IPS-NIHi11 (cell line): ENCODE measurements at regions not wholly inside any gene's neighbourhood (a gene's known extent, or its start where the extent isn't known, plus 50 kb on each side); places are given as distances from the start of the nearest gene placed in this dataset.
A peak's percentile ranks its signal among the peaks of the same experiment; 100 is the strongest.

ENCODE experiments used
- DNase-seq: peaks from one replicate; pipeline ENCODE4 v3.0.0; 2012; ENCODE audit warnings: mixed read lengths, low spot score

DNA sequence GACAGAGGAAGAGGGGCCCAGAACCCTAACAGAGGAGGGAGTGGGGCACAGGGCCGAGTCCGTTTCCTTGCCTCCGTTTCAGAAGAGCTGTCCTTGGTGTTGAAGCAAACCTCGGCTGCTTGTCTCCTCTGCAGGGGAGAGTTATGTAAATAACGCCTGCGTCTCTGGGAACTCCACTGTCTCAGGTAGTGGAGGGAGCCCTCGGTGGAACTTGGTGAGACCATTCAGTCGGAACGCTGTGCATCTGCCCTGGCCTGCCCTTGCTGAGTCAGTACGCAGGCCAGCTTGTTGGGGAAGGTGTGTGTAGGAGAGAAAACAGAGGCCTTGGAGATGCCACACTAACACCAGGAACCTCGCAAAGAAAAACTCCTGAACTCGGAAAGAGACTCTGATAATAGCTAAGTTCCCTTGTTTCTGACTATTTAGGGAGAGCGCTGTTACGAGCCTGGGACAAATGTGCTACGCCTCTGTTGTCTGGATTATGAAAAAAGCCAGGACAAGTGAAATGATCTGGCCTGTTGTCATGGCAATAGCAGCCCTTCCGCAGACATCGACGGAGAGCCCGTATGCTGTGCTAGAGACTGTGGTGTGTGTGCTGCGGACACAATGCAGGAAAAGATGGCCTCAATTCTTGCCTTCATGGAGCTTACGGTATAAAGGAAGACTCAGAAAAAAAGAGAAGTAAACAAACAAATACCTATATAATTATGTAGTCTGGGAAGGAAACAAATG lies 94.6 kb upstream of the AKT3 start:
- DNase-seq, result peak; percentile 76

DNA sequence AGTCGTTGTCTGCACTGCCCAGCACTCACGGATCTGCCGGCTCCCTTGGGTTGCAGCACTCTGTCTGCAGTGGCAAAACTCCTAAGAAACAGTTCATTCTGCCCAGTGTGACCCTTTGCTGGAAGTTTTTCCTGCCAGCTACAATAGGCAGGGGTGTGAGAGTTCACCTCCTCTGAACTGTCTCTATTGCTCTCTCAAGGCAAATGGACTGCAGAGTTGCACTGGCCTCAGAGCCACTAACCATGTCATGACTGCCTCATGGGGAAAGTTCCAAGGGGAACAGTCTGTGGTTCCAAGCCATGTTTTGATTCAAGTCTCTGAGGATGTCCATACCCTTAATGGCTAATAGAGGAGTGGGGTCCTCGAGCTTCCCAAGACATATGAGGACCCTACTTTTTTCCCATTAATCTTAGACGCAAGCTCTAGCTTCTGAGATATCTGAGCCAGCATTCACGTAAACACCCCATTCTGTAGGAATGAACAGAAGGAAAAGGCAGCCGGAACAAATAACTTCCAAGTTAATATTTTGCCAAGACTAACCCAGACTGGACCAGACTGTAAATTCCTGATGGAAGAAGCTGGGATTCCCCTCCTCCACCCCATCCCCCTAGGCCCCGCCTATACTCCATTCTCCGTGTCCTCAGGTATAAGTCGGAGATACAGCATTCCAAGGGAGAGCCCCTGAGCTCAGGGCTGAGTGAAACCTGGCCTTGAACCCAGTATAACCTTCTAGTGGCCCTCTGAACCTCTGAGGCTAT lies 93.8 kb upstream of the AKT3 start:
- no peak for DNase-seq

DNA sequence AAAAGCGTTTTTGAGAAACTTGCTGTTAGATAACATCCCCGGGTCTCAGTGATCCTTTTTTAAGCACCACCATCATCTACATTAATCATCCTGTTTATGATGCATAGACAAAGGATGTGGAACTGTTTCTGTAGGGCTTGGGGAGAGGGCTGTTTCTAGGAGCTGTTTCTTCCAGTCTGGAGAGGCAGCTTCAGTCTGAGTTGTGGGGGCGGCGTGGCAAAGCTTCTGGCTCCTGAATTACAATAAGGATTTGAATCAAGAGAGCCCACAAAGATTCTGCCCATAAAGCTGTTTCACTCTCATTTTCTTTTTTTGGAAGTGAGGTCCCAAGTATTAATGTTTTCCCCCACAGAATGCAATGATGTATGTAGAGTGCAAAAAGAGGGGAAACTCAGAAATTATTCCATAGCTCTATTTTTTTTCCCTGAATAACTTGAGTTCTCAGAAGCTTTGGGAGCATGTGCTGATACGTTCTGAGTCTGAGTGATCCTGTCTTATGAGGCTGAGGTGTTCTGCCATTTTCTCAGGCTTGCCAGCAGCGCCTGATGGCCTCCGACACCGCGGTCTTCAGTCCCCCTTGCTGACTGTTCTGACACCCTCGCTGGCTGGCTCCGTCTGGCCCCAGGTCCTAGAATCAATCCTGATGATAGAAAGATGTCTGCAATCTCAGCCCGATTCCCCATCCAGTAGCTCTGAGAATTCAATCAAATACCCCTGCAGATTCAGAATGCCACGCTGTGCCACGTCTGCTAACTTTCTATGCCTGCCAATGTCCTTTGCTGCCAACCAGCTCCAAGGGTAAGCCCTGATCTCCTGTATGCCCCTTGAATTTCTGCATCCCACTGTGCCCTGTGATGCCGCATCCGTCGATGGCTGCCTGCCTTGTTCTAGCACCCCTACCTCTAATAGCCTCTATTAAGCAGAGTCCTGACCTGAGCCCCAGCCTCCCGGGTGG lies 92.4 kb upstream of the AKT3 start:
- DNase-seq, result no peak

DNA sequence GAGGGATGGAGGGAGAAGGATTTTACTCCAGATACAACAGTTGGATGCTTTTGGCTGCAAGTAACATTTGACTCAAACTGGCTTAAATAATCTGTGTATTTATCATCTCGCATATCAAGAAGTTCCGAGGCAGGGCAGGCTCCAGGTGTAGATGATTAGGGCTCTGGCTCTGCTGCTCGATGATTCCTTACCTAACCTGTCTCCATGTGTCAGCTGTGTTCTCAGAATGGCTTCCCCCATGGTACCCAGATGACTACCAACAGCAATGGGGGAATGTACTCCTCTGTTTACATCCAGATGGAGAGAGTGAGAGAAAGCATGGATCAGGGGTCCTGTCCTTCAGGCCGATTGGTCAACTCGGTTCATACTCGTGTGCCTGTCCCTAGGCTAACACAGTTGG lies 90.4 kb upstream of the AKT3 start:
- DNase-seq, result no peak

DNA sequence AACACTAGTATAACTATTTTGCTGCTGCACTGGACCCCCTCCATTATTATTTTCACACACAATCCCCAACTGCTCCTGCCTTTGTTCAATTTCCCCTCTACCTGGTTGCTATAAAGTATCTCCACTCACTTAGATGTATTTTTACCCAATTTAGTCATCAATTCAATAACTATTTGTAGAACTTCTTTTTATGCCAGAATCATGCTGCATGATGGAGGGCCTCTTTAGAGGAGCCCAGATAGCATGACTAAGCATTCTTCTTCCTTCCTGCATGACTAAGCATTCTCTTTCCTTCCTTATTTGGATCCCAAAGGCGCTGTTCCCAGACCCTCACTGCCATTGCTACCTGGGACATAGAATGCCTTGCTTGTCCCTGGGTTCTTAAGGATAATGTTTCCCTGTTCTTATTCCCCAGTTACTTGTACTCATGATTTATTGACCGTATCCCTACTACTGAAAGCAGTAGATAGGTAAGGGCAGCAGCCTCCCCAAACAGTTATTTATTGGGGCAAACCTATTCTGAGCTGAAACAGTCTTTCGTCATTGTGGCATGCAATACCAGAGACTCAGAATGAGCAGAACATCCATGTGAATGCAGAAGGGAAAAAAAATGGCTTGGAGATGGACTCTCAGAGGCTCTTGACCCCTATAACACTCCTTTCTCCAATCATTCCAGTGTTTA lies 89.3 kb upstream of the AKT3 start:
- no peak for DNase-seq

DNA sequence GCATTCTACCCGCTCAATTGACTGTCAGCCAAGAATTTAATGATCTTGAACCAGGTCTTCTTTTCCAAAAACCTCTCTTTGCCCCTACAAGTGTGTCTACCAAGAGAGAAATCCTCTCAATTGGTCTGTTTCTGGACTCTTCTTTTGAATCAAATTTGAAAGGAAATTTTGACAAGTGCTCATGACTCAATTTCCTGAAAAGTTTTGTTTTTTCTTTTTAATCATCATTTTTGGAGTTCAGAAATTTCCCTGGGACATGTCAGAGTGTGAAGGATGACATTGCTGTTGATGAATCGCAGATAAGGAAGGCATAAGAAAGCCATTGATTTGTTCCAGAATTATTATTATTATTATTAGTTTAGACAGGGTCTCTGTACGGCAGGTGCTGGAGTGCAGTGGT lies 88.2 kb upstream of the AKT3 start:
- no peak for DNase-seq

DNA sequence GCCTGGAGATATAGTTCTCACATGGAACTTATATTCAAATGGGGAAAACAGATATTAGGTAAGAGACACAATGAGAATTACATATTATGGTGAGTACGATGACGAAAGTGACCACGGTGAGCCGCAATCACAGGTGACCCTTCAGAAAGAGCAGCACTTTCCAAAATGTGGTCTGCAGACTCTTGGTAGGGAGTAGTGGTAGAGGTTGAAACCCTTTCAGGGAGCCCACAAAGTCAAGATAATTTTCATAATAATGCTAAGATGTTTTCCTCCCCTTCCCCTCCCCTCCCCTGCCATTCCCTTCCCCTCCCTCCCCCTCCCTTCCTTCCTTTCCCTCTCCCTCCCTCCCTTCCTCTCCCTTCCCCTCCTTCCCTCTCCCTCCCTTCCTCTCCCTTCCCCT lies 83.5 kb upstream of the AKT3 start:
- no peak for DNase-seq

DNA sequence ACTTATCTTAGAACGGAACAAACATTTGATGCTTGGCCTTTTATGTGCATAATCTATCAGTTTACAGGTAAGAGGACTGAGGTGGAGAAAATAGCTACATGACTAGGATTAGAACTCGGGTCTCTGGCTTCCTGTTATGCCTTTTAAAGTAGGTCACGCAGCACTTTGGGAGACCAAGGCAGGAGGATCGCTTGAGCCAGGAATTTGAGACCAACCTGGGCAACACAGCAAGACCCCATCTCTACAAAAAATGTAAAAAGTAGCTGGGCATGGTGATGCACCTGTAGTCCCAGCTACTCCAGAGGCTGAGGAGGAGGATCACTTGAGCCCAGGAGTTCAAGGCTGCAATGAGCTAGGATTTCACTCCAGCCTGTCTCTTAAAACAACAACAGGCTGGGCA lies 81.9 kb upstream of the AKT3 start:
- DNase-seq, result no peak

DNA sequence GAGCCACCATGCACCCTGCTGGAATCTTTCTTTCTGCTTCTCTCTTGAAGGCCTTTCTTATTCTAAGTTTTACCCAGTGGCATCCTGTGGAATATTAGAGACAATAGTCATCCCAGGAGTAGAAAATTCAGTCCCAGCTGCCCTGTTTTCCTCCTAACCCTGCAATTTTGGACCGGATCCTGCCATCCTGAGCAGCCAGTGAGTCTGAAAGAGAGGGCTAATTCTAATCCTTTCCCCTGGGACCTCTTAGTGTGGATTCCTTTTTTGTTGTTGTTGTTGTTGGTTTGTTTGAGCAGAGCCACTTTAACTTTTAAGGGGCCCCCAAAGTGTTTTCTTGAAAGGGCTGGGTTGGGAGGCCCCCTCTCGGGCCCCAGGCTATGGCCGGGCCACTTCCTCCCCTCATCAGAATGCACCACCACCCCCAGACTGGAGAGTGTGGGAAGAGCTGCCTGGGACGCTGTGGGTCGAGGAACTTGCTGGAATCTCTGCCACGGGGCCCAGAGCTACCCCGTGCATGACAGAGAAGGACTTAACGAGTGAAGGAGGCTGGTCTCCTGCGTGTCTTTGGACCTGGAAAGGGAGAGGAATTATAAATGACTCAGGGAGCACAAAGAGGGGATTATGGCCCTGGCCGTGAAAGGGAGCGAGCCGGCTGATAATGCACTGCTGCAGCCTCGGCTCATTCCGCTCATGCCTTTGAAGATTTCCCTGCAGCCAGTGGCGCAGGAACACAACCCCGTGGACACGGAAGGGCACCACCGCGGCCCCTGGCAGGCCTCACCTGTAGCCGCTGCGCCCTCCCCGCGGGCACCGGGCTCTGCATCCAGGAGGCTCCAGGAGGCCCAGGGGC lies 81.0 kb upstream of the AKT3 start:
- no peak for DNase-seq

DNA sequence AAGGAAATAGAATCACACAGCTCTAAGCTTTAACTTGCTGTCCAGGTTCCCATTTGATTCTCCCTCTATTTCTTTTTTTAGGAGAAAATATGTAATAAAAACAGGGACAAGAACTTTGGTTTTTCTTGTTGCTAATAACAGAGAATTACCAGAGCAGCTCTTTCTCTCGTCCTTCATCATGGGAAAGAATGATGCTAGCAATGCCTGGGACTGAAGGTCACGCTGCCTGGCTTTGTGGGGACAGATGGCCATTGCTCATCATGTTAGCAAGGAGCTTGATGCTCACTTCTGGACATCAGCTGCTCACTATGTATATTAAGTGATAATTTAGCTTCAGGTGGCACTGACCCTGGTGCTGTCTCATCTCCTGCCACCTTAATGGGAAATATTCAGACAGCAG lies 77.3 kb upstream of the AKT3 start:
- DNase-seq, result no peak

DNA sequence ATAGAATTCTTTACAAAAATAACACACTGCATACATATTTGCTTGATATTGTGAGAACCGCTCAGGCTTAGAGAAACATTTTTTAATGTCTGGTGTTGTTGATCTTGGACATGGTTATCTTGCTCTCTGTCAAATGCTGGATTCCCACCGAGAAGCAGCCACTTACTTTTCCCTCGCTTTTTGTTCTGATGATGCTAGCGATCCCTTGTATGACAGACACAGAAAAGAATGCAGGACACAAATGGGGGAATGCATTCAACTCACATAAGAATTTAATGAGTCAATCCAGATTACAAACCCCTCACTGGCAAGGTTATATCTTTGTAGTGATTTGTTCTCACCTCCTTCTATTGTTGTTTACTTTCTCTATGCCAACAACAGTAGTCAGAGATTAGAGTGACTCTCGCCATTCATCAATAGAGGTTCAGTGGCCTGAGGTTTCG lies 76.8 kb upstream of the AKT3 start:
- no peak for DNase-seq

DNA sequence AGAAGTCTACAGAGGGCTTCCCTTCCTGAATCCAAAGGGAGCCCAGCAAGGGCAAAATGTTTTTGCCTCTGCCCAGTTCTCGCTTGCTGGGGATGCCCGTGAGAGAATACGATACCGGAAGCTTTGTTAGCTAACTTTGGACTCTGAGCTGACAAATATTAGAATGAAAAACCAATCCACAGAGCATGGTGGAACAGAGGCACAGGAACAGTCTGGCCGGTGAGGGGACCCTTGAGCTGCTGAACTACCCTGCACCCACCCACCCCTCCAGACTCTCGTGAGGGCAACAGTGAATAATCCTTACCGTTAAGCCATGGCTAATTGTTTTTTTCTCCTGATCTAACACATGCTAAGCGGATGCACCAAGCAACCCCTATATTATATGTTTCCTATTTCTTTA lies 76.3 kb upstream of the AKT3 start:
- DNase-seq, result no peak

DNA sequence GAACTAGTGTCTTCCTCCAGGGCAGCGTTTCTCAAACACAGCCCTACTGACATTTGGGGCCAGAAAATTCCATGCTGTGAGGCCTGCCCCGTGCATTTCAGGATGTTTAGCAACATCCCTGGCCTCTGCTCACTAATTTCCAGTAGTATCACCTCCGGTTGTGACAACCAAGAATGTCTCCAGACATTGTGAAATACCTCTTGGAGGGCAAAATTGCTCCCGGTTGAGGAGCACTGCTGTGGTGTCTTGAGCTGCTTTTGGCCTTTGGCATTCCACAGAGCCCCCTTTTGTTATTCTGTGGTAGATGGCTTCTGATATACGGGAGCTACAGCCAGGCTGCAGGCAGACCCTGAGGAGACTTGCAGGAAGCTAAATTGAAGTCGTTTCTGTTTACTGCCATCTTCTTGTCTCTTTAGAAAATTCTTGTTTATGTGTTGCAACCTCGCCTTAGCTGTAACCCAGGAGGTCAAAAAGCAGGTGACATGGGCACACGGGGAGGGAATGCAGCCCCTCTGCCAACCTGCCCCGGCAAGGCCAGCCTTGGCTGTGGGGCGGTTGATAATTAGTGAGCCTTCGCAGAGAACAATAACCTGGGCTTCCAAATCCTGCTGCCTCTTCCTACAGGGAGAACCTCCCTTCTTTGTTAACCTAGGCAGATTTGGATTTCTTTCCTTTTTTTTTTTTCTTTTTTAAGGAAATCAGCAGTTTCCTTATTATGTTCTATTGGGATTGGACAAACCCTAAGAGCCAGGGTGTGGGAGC lies 74.7 kb upstream of the AKT3 start:
- no peak for DNase-seq

DNA sequence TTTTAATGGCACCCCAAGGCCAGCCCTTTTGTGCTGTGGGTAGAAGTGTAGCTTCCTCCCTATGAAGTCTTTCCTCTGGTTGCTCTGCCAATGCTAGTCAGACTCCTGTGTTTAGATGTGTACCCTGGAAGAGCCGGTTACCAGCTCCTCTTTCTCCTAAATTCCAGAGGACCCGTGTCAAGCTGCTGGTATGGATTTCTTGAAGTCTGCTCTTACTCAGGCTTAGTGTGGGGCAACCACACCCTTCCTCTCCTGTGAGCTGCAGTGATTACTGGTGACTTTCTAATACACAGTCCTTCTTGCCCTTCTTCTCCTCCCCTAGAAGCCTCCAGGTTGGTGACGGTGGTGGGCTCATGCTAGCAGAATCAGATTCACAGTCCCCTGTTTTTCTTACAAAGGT lies 74.1 kb upstream of the AKT3 start:
- no peak for DNase-seq

DNA sequence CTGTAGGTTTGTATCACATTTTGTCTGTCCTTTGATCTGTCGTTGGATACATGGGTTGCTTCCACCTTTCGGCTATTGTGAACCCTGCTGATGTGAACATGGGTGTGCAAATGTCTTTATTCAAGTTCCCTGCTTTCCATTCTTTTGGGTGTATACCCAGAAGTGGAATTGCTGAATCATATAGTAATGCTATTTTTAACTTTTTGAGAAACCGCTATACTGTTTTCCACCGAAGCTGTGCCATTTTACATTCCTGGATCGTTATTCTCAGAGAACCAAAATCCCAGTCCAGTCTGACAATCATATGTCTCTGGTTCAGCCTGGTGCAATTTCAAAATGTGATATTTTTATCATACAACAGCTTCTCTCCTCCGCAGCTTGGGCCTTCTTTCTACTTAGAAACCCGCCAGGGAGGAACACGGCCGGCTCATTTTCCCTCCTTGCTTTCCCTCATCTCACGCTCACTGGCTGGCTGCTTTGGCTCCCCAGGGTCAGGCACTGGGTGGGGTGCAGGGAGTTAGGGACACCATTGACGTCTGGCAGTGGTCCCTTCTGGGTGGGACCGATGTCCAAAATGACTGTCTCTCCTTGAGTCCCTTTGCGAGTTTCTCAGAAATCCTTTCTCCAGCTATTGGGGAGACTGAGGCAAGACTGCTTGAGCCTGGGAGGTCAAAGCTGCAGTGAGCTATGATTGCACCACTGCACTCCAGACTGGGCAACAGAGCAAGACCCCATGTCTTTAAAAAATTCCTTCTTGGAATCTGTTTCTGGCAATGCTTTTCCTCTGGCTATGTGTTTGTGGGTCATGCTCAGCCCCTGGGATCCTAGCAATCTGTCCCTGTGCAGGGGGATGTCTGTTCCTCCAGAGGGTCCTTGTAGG lies 73.5 kb upstream of the AKT3 start:
- DNase-seq, result no peak

DNA sequence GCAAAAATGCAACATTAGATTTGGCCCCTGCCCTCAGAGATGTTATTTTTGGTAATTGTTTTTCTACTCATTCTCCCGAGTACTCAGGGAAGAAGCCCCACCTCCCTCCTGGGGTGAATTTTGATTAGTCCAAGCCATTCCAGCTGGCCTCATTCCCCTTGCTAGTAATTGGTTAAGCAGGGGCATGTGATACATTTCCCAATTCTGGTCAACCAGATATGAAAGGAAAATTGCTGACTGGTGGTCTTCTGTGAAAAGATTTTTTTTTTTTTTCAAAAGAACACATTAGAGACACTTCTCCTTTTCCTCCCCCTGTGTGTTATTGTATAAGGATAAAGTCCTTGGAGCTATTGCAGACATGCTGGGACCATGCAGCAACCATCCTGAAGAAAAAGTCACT lies 71.1 kb upstream of the AKT3 start:
- DNase-seq, result no peak

DNA sequence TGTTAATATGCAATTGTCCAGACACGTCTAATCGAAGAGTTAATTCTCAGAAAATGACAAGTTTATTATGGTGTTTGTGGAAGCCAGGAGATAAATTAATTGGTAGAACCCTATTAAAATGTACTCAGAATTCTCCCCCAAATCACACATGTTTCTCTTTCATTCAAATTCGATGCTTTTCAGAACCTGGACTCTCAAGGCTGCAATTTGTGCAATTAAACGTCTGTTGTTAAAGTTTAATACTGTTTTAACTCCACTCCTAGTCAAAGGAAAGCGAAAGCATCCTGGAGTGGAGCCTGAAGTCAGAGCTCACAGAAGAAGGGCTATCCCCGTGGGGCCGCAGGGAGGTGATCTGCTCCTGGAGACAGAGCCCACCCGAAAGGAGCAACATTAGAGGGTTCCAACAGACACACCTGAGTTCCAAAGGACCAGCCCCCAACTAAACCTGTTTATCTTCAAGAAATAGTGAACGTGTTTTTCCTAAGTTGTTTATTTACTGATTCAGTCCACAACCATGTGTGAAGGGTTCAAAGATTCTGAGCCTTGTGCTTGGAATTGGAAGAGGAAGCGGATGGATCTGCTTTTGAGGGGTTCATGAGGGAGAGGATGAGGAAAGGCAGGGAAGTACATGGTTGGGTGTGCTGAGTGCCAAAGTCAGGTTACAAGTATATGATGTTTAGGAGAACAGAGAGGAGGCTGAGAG lies 68.0 kb upstream of the AKT3 start:
- no peak for DNase-seq

DNA sequence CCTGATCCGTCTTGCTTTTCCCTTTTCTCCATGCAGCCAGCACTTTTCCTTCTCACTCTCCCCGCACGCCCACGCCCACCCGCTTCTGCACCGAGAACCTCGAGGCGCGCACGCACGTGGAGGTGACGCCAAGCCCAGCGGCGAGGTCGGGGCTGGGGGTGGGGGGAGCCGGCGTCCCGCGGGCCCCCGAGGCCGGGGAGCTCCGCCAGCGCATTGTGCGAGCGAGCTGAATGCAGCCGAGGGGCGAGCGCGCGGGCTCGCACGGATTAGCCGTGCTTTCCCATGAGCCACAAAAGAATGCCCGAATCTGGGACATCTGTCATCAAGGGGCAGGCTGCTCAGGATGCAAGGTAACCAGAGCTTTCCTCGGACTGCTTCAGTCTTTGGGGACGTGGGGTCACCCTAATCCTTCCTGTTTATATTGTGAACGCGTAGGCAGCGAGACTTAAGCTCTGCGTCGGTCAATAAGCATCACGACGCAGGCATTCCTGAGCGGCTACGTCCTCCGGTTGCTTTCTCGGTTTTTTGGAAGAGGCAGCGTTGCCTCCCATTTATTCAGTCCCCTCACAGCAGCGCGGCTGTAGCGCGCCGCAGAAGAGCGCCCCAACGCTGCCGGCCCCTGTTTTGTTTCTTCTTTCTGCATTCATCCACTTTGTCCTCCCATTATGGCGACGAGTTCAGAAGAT lies 67.3 kb upstream of the AKT3 start:
- DNase-seq, result peak; percentile 61
